HG02798 (cell line): ENCODE measurements at regions not wholly inside any gene's neighbourhood (a gene's known extent, or its start where the extent isn't known, plus 50 kb on each side); places are given as distances from the start of the nearest gene placed in this dataset.

ENCODE experiments used
- ATAC-seq: cut with Tn5 transposase; IDR thresholded peaks from one replicate; pipeline ENCODE4 v1.9.1; 2021; ENCODE audit warnings: mild to moderate bottlenecking; ENCODE audit not compliant: unreplicated experiment, poor library complexity

DNA sequence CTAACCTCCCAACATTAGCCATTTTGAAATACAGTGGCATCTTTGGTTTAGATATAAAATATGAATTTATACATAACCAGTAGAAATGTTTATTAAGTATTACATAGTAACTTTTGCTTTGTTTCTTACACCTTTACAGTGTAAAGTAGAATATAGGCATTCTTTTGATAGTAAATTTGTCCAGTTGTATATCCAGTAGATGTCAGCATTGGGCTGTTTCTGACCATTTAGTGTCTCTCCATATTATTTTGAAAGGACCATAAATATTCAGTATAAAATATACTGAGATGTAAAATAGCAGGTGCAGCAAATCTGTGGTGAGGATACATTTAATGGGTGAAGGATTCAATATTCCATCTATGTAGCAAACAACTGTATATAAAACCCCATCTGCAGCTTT lies 115.8 kb upstream of the ZRANB2 start:
- ATAC-seq, result no peak

DNA sequence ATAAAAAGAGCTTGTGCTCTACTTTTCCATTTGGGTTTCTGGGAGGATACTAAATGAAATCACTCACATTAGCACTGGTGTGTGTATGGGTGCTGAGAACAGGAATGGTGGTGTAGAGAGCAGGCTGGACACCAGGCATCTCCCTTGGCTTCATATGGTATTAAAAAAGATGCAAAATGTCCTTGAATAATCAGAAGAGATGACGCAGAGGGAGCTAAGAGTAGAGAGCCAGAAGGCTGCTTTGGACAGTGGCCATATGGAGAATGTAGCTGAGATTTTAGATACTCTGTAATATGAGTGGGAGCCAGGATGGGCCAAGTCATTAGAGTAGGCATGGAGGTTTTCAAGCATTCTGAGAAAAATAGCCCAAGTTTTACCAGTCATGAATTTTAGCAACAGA lies 112.3 kb upstream of the ZRANB2 start:
- ATAC-seq, result no peak

DNA sequence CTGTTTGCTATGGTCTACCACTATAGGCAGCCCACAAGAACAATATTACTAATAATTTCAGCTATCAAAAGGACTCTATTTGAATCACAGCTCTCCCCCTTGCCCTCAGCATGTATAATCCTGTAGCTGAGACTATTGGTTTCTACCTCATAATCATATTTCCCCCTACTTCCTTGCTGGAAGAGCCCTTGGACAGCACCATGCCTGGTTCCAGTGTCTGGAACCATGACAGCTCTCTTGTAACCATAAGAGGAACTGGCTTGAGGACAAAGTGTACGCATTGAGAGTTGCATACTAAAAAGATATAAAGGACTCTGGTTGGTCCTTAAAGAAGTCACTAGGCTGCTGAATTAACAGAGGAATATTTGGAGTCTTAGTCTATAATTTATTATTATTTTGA lies 110.7 kb upstream of the ZRANB2 start:
- no peak for ATAC-seq

GRCh38 chr1:71190843-71191242 lies 110.0 kb upstream of the ZRANB2 start:
- no peak for ATAC-seq

- no peak for ATAC-seq
These were observed 103.6 kb upstream of the ZRANB2 start for GRCh38 chr1:71184410-71184809.

DNA sequence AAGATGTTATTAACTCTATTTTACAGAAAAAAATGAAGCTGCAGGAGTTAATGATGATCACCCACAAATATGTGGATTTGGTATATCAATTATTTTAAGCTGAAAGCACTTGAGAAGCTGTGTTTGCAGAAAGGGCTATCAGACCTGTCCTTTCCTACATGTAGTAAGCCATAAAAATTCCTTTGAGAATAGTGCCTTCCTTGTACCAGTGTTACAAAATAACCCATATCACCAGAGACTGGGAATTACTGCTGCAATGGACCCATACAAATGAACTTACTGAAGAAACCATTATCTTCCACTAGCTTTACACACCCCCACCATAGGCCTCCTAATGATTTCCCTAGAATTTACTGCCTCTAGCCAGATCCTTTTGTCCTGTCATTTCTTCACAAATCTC lies 99.2 kb upstream of the ZRANB2 start:
- no peak for ATAC-seq

DNA sequence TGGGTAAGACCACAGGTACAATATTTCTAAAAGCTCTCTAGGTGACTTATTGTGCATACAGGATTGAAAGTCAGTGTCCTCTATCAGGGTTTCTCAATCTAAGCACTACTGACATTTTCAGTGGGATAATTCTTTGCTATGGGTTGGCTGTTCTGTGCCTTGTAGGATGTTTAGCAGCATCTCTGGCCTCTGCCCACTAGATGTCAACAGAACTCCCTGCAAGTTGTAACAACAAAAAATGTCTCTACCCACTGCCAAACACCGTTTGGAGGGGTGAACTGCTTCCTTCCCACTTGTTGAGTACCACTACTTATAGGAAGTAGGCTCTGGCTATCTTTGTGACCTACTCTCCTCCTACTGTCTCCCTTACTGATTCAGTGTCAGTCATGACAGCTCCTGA lies 90.1 kb upstream of the ZRANB2 start:
- no peak for ATAC-seq

DNA sequence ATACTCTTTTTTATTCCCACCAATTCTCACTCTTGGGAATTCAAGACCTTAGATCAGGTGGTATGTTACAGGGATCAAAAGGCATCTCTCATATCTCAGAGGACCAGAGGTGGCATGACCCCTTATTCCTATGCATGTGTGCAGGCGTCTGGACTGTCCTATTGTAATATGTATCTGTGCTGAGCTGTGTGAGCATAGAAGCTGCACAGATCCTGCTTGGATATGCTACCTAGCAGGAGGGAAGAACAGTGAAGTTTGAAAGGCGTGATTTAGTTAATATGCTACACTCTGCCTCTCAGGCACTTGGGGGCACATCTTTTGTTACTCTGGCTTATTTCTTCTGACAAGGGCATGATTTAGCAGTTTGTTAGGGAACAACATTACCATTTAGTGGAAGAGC lies 86.7 kb upstream of the ZRANB2 start:
- no peak for ATAC-seq

- ATAC-seq, result no peak
These were observed 85.6 kb upstream of the ZRANB2 start for GRCh38 chr1:71166178-71167173.

- ATAC-seq, result no peak
These were observed 76.9 kb upstream of the ZRANB2 start for GRCh38 chr1:71157715-71158114.

- no peak for ATAC-seq
These were observed 76.3 kb upstream of the ZRANB2 start for GRCh38 chr1:71157151-71157550.

GRCh38 chr1:71156590-71156989 lies 75.8 kb upstream of the ZRANB2 start:
- ATAC-seq, result no peak

- no peak for ATAC-seq
These were observed 73.6 kb upstream of the ZRANB2 start for GRCh38 chr1:71154429-71154828.

- no peak for ATAC-seq
These were observed 73.0 kb upstream of the ZRANB2 start for GRCh38 chr1:71153826-71154225.

DNA sequence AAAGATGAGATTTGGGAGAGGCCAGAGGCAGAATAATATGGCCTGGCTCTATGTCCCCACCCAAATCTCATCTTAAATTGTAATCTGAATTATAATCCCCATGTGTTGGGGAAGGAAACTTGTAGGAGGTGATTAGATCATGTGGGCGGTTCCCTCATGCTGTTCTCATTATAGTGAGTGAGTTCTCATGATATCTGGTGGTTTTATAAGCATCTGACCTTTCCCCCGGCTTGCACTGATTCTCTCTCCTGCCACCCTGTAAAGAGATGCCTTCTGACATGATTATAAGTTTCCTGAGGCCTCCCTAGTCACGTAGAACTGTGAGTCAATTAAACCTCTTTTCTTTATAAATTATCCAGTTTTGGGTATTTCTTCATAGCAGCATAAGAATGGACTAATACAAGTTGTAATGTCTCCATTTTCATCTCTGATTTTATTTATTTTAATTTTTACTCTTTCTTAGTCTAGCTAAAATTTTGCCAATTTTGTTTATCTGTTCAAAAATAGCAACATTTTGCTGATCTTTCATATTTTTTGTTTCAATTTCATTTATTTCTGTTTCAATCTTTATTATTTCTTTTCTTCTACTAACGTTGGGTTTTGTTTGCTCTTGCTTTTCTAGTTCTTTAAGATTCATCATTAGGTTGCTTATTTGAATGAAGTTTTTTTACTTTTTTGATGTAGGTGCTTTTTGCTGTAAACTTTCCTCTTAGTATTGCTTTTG lies 67.0 kb upstream of the ZRANB2 start:
- no peak for ATAC-seq

DNA sequence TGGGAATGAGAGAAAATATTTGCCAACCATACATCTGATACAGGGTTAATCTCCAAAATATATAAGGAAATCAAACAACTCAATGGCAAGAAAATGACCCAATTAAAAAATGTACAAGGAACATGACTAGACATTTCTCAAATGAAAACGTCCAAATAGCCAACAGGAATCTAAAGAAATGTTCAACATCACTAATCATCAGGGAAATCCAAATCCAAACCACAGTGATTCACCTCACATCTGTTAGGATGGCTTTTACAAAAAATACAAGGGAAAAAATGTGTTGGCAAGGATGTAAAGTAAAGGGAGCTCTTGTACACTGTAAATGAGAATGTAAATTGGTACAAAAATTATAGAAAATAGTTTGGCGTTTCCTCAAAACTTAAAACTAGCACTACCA lies 54.7 kb upstream of the ZRANB2 start:
- ATAC-seq, result no peak
